ENCODE measurements at regions not wholly inside any gene's neighbourhood (a gene's known extent, or its start where the extent isn't known, plus 50 kb on each side); places are given as distances from the start of the nearest gene placed in this dataset.

DNA sequence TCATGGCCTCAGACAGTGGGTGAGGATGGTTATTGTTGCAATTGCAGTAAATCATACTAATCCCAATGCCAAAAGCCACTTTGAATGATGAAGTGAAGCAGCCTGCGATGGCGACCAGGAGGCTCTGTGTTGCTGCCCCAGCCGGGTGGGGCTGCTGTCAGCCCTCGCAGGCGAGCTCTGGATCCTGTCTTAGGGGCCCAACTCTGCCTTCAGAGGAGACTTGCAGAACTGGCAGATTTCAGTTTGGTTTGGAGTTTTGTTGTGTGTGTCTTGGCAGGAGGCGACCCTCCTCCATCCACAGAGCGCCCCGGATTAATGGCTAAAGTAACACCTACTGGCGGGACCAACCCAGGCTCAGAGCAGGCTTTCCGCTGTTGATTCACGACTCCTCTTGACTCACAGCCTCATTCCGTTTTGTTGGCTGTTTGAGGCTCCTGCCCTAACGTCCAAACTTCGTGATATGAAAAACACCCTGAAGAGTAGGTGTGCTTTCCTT lies 67.9 kb upstream of the BMPER start:
- Mint-ChIP-seq H3K4me1 (no peaks in the 10 kb centered on the region), H3K27me3 (peaks cover 2% of the 10 kb centered on the region), H3K4me3 (no peak overlapping the region), H3K9me3 (peaks cover 0 to 2% (median 1%) of the 10 kb centered on the region in 3 donors), H3K36me3 (no peaks in the 10 kb centered on the region), H3K27ac (no peak overlapping the region)

- H3K27me3 Mint-ChIP-seq: peaks cover 4% of the 10 kb centered on the region
- no peak overlapping the region for H3K4me3 Mint-ChIP-seq
- H3K27ac Mint-ChIP-seq: no peak overlapping the region
- peaks cover 0 to 3% (median 2%) of the 10 kb centered on the region in 3 donors for H3K9me3 Mint-ChIP-seq
- H3K4me1 Mint-ChIP-seq: peaks cover 0 to 2% (median 0%) of the 10 kb centered on the region in 3 donors
- no peaks in the 10 kb centered on the region for H3K36me3 Mint-ChIP-seq
These were observed 64.3 kb upstream of the BMPER start for GRCh38 chr7:33841031-33841430.

DNA sequence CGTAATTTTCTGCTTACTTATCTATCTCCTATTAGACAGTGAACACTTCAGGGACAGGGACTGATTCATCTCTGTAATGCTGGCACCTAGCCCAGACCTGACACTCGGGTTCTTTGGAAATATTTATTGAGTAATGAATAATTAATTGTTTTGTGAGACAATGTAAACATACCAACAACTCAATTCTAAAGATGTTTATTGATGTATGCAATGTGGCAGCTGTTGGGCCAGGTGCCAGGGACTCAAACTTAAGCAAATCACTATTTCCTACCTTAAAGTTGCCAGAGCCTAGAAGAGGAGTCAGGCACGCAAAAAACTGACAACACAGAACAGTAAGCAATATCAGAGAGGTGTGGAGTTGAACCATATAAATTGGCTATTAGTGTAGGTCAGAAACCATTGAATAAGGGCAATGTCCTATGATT lies 63.6 kb upstream of the BMPER start:
- H3K27ac Mint-ChIP-seq: no peak overlapping the region
- H3K36me3 Mint-ChIP-seq: no peaks in the 10 kb centered on the region
- peaks cover 0 to 3% (median 2%) of the 10 kb centered on the region in 3 donors for H3K9me3 Mint-ChIP-seq
- no peak overlapping the region for H3K4me3 Mint-ChIP-seq
- H3K27me3 Mint-ChIP-seq: peaks cover 4% of the 10 kb centered on the region
- H3K4me1 Mint-ChIP-seq: peaks cover 0 to 2% (median 0%) of the 10 kb centered on the region in 3 donors

DNA sequence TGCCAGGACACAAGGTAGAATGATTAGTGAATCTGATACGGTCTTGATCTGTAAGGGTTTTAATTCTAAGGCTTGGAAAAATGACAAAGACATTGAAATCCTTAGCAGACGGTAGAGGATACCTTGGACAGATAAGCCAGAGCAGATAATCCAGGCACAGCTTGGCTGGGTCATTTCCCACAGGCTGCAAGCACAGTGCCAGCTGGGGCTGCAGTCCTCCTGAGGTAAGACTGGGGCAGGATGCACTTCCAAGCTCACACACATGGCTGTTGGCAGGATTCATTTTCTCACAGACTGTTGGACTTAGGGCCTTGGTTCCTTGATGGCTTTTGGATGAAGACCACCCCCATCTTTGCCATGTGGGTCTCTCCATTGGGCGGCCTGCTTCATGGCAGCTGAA lies 63.2 kb upstream of the BMPER start:
- H3K9me3 Mint-ChIP-seq: peaks cover 0 to 3% (median 1%) of the 10 kb centered on the region in 3 donors
- no peak overlapping the region for H3K27ac Mint-ChIP-seq
- no peak overlapping the region for H3K4me3 Mint-ChIP-seq
- peaks cover 4% of the 10 kb centered on the region for H3K27me3 Mint-ChIP-seq
- H3K4me1 Mint-ChIP-seq: peaks cover 0 to 2% (median 0%) of the 10 kb centered on the region in 3 donors
- no peaks in the 10 kb centered on the region for H3K36me3 Mint-ChIP-seq

DNA sequence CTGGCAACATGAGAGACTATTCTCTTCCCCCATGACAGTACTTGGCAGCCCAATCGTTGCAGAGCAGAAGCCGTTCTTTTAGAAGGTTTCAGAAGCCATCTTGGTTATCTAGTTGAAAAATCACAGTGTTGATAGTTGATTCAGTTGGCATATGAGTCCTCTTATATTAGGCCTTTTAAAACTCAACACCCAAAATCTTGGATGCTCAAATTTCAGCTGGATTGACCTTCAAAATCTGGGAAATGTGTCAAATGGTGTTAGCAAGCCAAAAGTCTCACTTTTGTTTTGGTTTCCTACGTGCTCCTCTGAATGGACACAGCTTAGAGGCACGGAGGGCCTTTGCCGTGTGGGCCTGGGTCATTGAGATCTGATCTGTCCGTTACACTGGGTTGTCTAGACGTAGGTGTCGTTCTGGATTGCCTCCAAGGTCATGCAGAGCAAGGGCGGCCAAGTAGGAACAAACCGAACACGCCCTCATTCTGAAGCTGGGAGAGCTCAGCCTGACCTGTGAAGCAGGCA lies 59.3 kb upstream of the BMPER start:
- Mint-ChIP-seq H3K27me3 (peaks cover 4% of the 10 kb centered on the region), H3K27ac (no peak overlapping the region), H3K4me3 (no peak overlapping the region), H3K9me3 (peaks cover 0 to 3% (median 0%) of the 10 kb centered on the region in 3 donors), H3K36me3 (no peaks in the 10 kb centered on the region), H3K4me1 (peaks cover 0 to 2% (median 0%) of the 10 kb centered on the region in 3 donors)

- Mint-ChIP-seq H3K4me1 (peaks cover 0 to 1% (median 0%) of the 10 kb centered on the region in 3 donors), H3K27ac (no peak overlapping the region), H3K36me3 (no peaks in the 10 kb centered on the region), H3K9me3 (peaks cover 0 to 3% (median 1%) of the 10 kb centered on the region in 3 donors), H3K27me3 (peaks cover 4% of the 10 kb centered on the region), H3K4me3 (no peak overlapping the region)
These were observed 56.3 kb upstream of the BMPER start for GRCh38 chr7:33849004-33849403.

- Mint-ChIP-seq H3K27ac (no peak overlapping the region), H3K9me3 (peaks cover 0 to 1% (median 1%) of the 10 kb centered on the region in 3 donors), H3K36me3 (no peaks in the 10 kb centered on the region), H3K4me1 (peaks cover 0 to 1% (median 0%) of the 10 kb centered on the region in 3 donors), H3K27me3 (peaks cover 3% of the 10 kb centered on the region), H3K4me3 (no peak overlapping the region)
These were observed 55.3 kb upstream of the BMPER start for GRCh38 chr7:33849971-33850559.

DNA sequence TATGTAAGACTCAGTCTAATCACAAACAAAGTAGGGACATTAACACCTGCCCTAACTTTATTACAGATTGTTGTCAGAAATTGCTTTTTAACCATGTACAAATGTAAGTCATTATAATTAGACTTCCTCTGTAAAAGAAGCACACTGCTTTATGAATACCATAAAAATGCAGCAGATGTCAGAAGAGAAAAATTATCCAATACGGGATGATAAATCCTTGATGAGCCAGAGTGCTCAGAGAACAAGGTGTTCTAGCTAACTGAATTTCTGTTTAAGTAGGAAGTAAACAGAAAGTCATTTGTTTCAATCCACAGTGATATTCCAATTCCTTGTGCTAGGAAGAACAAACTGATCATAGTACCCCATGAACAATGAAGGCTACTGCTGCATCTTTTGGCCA lies 54.6 kb upstream of the BMPER start:
- no peak overlapping the region for H3K27ac Mint-ChIP-seq
- H3K9me3 Mint-ChIP-seq: peaks cover 0 to 1% (median 1%) of the 10 kb centered on the region in 3 donors
- no peaks in the 10 kb centered on the region for H3K36me3 Mint-ChIP-seq
- H3K4me3 Mint-ChIP-seq: no peak overlapping the region
- H3K4me1 Mint-ChIP-seq: peaks cover 0 to 1% (median 0%) of the 10 kb centered on the region in 3 donors
- peaks cover 2% of the 10 kb centered on the region for H3K27me3 Mint-ChIP-seq

GRCh38 chr7:33852838-33853237 lies 52.5 kb upstream of the BMPER start:
- Mint-ChIP-seq H3K27me3 (peaks cover 2% of the 10 kb centered on the region), H3K27ac (no peak overlapping the region), H3K4me3 (no peak overlapping the region), H3K36me3 (no peaks in the 10 kb centered on the region), H3K4me1 (peaks cover 0 to 1% (median 0%) of the 10 kb centered on the region in 3 donors), H3K9me3 (peaks cover 0 to 1% (median 1%) of the 10 kb centered on the region in 3 donors)

- Mint-ChIP-seq H3K27me3 (peaks cover 2% of the 10 kb centered on the region), H3K4me3 (no peak overlapping the region), H3K4me1 (peaks cover 0 to 1% (median 0%) of the 10 kb centered on the region in 3 donors), H3K27ac (no peak overlapping the region), H3K9me3 (peaks cover 0 to 1% (median 1%) of the 10 kb centered on the region in 3 donors), H3K36me3 (no peaks in the 10 kb centered on the region)
These were observed 51.8 kb upstream of the BMPER start for GRCh38 chr7:33853361-33854062.

DNA sequence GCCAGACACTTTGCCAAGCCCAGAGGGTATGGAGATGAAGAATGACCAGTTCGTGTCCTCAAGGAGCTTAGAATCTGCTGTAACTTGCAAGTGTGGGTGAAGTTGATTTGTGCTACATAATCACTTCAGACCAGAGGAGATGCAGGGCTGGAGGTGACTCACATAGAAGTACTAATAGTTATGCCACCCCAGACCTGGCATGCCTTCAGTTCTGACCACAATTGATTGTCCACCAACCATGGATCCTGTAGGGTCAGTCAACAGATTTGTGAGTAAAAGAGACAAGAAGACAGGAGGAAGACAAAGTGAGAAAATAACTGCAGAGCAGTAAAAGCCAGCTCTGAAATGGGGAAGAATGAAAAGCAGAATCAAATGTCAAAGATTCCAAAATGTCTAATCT lies 51.2 kb upstream of the BMPER start:
- Mint-ChIP-seq H3K4me3 (peak overlapping the region in 1 of 4 donors; percentile 10), H3K27ac (no peak overlapping the region), H3K27me3 (peaks cover 2% of the 10 kb centered on the region), H3K36me3 (no peaks in the 10 kb centered on the region), H3K9me3 (peaks cover 0 to 1% (median 1%) of the 10 kb centered on the region in 3 donors), H3K4me1 (peaks cover 0 to 1% (median 0%) of the 10 kb centered on the region in 3 donors)

- Mint-ChIP-seq H3K27me3 (peaks cover 2% of the 10 kb centered on the region), H3K9me3 (peaks cover 0 to 1% (median 1%) of the 10 kb centered on the region in 3 donors), H3K27ac (no peak overlapping the region), H3K4me1 (peaks cover 0 to 1% (median 0%) of the 10 kb centered on the region in 3 donors), H3K36me3 (no peaks in the 10 kb centered on the region), H3K4me3 (no peak overlapping the region)
These were observed 50.5 kb upstream of the BMPER start for GRCh38 chr7:33854801-33855350.

All from IgD-negative memory B cell (primary cell).